ENCODE measurements at regions not wholly inside any gene's neighbourhood (a gene's known extent, or its start where the extent isn't known, plus 50 kb on each side); places are given as distances from the start of the nearest gene placed in this dataset.

- in situ Hi-C loops (cut with HindIII; ENCODE audit: extremely low pct_ligation_motif_present, low pct_unique_long_range_greater_than_20kb): no loop called here
- DNase-seq (ENCODE audit: low spot score) (peak; percentile 44), FAIRE-seq (peak; percentile 67)
- TF ChIP-seq ZNF143 (CRISPR knock-in tag; IDR thresholded peaks at IDR 0.05) (peak; percentile 96), ZNF460 (CRISPR knock-in tag; IDR thresholded peaks at IDR 0.05; ENCODE audit: borderline replicate concordance) (no peak), ZSCAN29 (CRISPR knock-in tag; conservative IDR thresholded peaks at IDR 0.05) (0 out of 2 replicates have a peak, but pooled peaks have one; percentile 38), HCFC1 (IDR thresholded peaks at IDR 0.05; ENCODE audit: low read depth, low read length) (peak; percentile 91), NR2C2 (CRISPR knock-in tag; IDR thresholded peaks at IDR 0.05; ENCODE audit: borderline replicate concordance) (0 out of 2 replicates have a peak, but pooled peaks have one; percentile 20), TEAD3 (CRISPR knock-in tag; optimal IDR thresholded peaks at IDR 0.05; ENCODE audit: borderline replicate concordance) (peak; percentile 67), SP4 (CRISPR knock-in tag; IDR thresholded peaks at IDR 0.05) (no peak), ATF7-NPFF (CRISPR knock-in tag; IDR thresholded peaks at IDR 0.05; ENCODE audit: low read depth) (no peak), GABPA (IDR thresholded peaks at IDR 0.05; ENCODE audit: low read depth, low read length) (no peak), GABPA (CRISPR knock-in tag; IDR thresholded peaks at IDR 0.05; ENCODE audit: low read depth) (peak; percentile 63; the same call in 1 of the 2 replicates), ZMYM3 (CRISPR knock-in tag; IDR thresholded peaks at IDR 0.05) (no peak), FOXK1 (CRISPR knock-in tag; IDR thresholded peaks at IDR 0.05; ENCODE audit: borderline replicate concordance, low read depth) (peak; percentile 26; the same call in 1 of the 2 replicates), CREB1 (IDR thresholded peaks at IDR 0.05) (no peak), CREB1 (CRISPR knock-in tag; IDR thresholded peaks at IDR 0.05) (peak; percentile 40; the same call in 1 of the 2 replicates), ZNF589 (CRISPR knock-in tag; conservative IDR thresholded peaks at IDR 0.05) (no peak), KAT8 (CRISPR knock-in tag; IDR thresholded peaks at IDR 0.05) (peak; percentile 49; the same call in 1 of the 2 replicates), ZNF335 (CRISPR knock-in tag; IDR thresholded peaks at IDR 0.05) (peak; percentile 99), TBL1XR1 (IDR thresholded peaks at IDR 0.05; ENCODE audit: borderline replicate concordance, low read length, partially characterized antibody) (peak; percentile 49), ZNF660 (CRISPR knock-in tag; IDR thresholded peaks at IDR 0.05; ENCODE audit: borderline replicate concordance, low read depth) (no peak), GATAD1 (CRISPR knock-in tag; IDR thresholded peaks at IDR 0.05) (peak; percentile 66), SAP130 (CRISPR knock-in tag; IDR thresholded peaks at IDR 0.05; ENCODE audit: low read depth) (peak; percentile 57), CREM (IDR thresholded peaks at IDR 0.05) (peak; percentile 83), CREM (CRISPR knock-in tag; IDR thresholded peaks at IDR 0.05) (no peak), ZBTB8A (CRISPR knock-in tag; IDR thresholded peaks at IDR 0.05; ENCODE audit: borderline replicate concordance, low read depth) (no peak), CEBPB (IDR thresholded peaks at IDR 0.05; ENCODE audit: borderline replicate concordance, low read depth, low read length) (peak; percentile 3; the same call in 1 of the 2 replicates), YEATS2 (CRISPR knock-in tag; IDR thresholded peaks at IDR 0.05; ENCODE audit: borderline replicate concordance) (peak; percentile 61; the same call in 1 of the 2 replicates), FOXJ3 (CRISPR knock-in tag; IDR thresholded peaks at IDR 0.05; ENCODE audit: borderline replicate concordance) (no peak)
Observed at GRCh38 chr6:10146715-10147451, 268.0 kb downstream of the TFAP2A start.

More at GRCh38 chr6:10146715-10147451, 268.0 kb downstream of the TFAP2A start:
- H3K4me3 ChIP-seq (replicated peaks in 1 of 3; ENCODE audit: insufficient read depth in 1 of 3, low read depth in 2 of 3, low read length in 3 of 3): peak overlapping the region; percentile 51 to 70 (median 59); a peak in 5 of 6 replicates
- no peaks in the 10 kb centered on the region for H3K36me3 ChIP-seq (replicated peaks in 1 of 2; ENCODE audit: control insufficient read depth in 1 of 2, insufficient read depth in 2 of 2, low read length in 2 of 2)
- H3K27ac ChIP-seq (ENCODE audit: extremely low read length, insufficient read depth, low read length): no peak overlapping the region
- intact Hi-C loops (cut with micrococcal nuclease; ENCODE audit: unreplicated experiment): no loop called here
- peak overlapping the region; percentile 71 for H3K4me2 ChIP-seq (ENCODE audit: low read depth, low read length)
- no peaks in the 10 kb centered on the region for H4K20me1 ChIP-seq (ENCODE audit: insufficient read depth, low read length)
- peak overlapping the region; percentile 96 for H2AFZ ChIP-seq (ENCODE audit: low read length)
- ATAC-seq: peak; percentile 99
- no peaks in the 10 kb centered on the region for H3K9me3 ChIP-seq (ENCODE audit: low read length)
- 0 out of 2 replicates have a peak, but pooled peaks cover 6% of the 10 kb centered on the region for H3K4me1 ChIP-seq (ENCODE audit: insufficient read depth, low read length)
- ChIA-PET POLR2A (no interaction called here), CTCF (ENCODE audit: low intra/inter-chr PET ratio, low total read pairs) (no interaction called here)
- H3K79me2 ChIP-seq (ENCODE audit: insufficient read depth, low read length): no peaks in the 10 kb centered on the region
- H3K27me3 ChIP-seq (ENCODE audit: control insufficient read depth in 1 of 2, insufficient read depth in 2 of 2, low read length in 2 of 2): no peaks in the 10 kb centered on the region; a peak in 1 of 5 replicates
- 8% methylated on average over 5 of the region's 5 CpGs for WGBS (ENCODE audit: low lambda C conversion rate)
- BruUV-seq (replicated peaks): no TSS peak
- H3K9ac ChIP-seq (ENCODE audit: insufficient read depth, low read depth, low read length): peak overlapping the region; percentile 31; the same call in 1 of the 2 replicates

Data from HepG2 (cell line).